AG04450 (cell line): ENCODE measurements at regions not wholly inside any gene's neighbourhood (a gene's known extent, or its start where the extent isn't known, plus 50 kb on each side); places are given as distances from the start of the nearest gene placed in this dataset.

Source experiments
- CTCF ChIA-PET: fragments of 300-600, 350-600 bp; formaldehyde crosslinking; extraction: SDS; loops from one replicate; lab custom pipeline; 2022; ENCODE audit warnings: antibody characterized with exemption, inconsistent platforms; lab: Charles Lee
- POLR2A ChIA-PET: fragments of 350-600 bp; formaldehyde crosslinking; extraction: SDS; loops from one replicate; lab custom pipeline; 2021; ENCODE audit warnings: antibody characterized with exemption, inconsistent platforms; lab: Yijun Ruan, JAX
- DNase-seq: peaks from one replicate; pipeline ENCODE4 v3.0.0-alpha.2; 2011; ENCODE audit warnings: low read depth, low spot score
- H3K27ac ChIP-seq: one replicate; pipeline ENCODE4 v1.5.1; 2012; ENCODE audit warnings: low read depth, low read length, control low read depth
- H3K27me3 ChIP-seq: one replicate; pipeline ENCODE4 v1.6.0; 2012; ENCODE audit warnings: low read length; ENCODE audit not compliant: control insufficient read depth, insufficient read depth
- H3K4me3 ChIP-seq: 2 replicates; pipeline ENCODE4 v1.5.1; 2011; ENCODE audit warnings: mild to moderate bottlenecking, low read depth, low read length, control low read depth
- H3K9me3 ChIP-seq: 2 replicates; pipeline ENCODE4 v1.5.1; 2012; ENCODE audit warnings: low read length; ENCODE audit not compliant: control insufficient read depth, insufficient read depth
- TF ChIP-seq, protein P1 (sequence below): IDR thresholded peaks from 2 replicates; pipeline ENCODE4 v1.5.1; 2011; ENCODE audit warnings: low read depth, low read length, control low read depth, inconsistent platforms

DNA sequence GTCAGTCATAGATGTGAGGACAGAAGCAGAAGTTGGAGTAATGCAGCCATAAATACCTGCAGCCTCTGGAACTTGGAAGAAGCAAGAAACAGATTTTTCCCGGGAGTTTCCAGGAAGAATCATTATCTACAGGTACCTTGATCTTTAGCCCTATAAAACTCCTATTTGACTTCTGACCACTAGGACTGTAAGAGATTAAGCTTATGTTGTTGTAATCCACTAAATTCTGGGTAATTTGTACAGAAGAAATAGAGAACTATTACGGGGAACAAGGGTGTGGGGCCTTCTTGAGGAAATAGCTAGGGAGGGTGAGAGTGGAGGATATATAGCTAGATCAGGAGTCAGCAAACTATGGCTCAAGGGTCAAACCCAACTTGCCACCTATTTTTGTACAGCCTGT, 353.2 kb downstream of the SLC4A3 start:
- Histone ChIP-seq H3K9me3 (no peaks in the 10 kb centered on the region), H3K27me3 (no peaks in the 10 kb centered on the region), H3K27ac (no peak overlapping the region), H3K4me3 (no peak overlapping the region)
- POLR2A ChIA-PET, result no interaction called here
- CTCF ChIA-PET, result no interaction called here
- TF ChIP-seq, protein P1, sequence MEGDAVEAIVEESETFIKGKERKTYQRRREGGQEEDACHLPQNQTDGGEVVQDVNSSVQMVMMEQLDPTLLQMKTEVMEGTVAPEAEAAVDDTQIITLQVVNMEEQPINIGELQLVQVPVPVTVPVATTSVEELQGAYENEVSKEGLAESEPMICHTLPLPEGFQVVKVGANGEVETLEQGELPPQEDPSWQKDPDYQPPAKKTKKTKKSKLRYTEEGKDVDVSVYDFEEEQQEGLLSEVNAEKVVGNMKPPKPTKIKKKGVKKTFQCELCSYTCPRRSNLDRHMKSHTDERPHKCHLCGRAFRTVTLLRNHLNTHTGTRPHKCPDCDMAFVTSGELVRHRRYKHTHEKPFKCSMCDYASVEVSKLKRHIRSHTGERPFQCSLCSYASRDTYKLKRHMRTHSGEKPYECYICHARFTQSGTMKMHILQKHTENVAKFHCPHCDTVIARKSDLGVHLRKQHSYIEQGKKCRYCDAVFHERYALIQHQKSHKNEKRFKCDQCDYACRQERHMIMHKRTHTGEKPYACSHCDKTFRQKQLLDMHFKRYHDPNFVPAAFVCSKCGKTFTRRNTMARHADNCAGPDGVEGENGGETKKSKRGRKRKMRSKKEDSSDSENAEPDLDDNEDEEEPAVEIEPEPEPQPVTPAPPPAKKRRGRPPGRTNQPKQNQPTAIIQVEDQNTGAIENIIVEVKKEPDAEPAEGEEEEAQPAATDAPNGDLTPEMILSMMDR, result no peak
- no peak for DNase-seq

DNA sequence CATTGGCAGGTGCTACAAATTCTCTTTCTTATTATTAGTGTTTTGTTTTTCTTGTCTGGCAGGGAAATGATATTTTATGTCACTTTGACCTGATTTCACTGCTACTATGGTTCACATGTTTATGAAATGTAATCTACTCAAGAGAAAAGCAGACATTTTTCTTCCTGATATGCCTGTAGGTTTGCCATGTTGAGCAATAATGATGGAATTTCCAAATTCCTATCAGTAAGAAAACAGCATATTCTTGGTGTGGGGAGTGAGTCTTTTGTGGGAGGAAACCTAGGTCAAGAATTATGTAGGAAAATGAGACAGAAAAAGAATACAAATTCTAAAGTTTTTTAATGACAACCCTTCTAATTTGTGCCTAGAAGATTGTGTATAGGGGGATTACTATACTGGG, 356.4 kb downstream of the SLC4A3 start:
- no peak overlapping the region for H3K27ac ChIP-seq
- POLR2A ChIA-PET, result no interaction called here
- H3K4me3 ChIP-seq, result no peak overlapping the region
- CTCF ChIA-PET, result no interaction called here
- H3K27me3 ChIP-seq, result no peaks in the 10 kb centered on the region
- DNase-seq, result no peak
- H3K9me3 ChIP-seq, result peaks cover 3% of the 10 kb centered on the region; the same call in 1 of the 2 replicates
- TF ChIP-seq, protein P1, result no peak

DNA sequence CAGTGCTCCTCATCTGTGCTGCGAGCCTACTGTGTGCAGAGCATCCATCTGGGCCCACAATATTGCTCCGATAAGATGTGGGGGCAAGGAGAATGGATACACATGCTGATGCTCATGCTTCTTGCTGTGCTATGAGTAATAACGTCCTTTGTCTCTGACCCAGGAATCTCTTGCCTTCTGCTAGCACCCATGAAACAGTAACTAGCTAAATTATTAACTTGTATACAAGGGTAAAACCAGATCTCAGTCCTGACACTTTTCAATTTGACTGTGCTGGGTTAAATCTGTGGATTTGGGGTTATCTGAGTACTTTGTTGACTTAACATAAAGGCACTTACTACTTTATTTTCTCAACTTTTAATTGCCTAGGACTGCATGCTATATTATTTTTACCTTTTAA, 357.6 kb downstream of the SLC4A3 start:
- Histone ChIP-seq H3K27ac (no peak overlapping the region), H3K27me3 (no peaks in the 10 kb centered on the region), H3K4me3 (no peak overlapping the region), H3K9me3 (peaks cover 3% of the 10 kb centered on the region; the same call in 1 of the 2 replicates)
- POLR2A ChIA-PET, result no interaction called here
- TF ChIP-seq, protein P1, result no peak
- CTCF ChIA-PET, result no interaction called here
- DNase-seq, result no peak

DNA sequence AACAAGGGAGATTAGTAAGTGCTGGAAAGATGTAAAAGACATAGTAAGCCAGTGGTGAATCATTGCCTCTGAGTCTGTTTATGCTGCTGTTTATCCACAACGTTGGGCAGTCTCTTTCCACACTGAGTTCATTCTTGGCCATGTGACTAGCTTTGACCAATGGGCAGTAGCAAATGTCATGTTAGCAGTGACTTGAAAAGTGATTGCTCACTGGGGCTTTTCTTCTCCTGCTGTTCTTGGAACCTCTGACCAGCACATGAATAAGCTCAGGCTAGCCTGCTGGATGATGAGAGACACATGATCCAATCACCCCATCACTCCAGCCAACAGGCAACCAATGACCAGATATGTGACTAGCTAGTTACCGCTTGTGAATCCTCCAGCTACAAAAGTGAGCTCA, 360.4 kb downstream of the SLC4A3 start:
- CTCF ChIA-PET, result interaction anchor here (0.7 kb wide), 1 partner anchor 14 kb away, joined by 3 read pairs; no protein-coding TSS in a partner anchor
- Histone ChIP-seq H3K4me3 (no peak overlapping the region), H3K27me3 (no peaks in the 10 kb centered on the region), H3K27ac (peak overlapping the region; percentile 39), H3K9me3 (peaks cover 3% of the 10 kb centered on the region; the same call in 1 of the 2 replicates)
- TF ChIP-seq, protein P1, result no peak
- POLR2A ChIA-PET, result no interaction called here
- DNase-seq, result peak; percentile 64

DNA sequence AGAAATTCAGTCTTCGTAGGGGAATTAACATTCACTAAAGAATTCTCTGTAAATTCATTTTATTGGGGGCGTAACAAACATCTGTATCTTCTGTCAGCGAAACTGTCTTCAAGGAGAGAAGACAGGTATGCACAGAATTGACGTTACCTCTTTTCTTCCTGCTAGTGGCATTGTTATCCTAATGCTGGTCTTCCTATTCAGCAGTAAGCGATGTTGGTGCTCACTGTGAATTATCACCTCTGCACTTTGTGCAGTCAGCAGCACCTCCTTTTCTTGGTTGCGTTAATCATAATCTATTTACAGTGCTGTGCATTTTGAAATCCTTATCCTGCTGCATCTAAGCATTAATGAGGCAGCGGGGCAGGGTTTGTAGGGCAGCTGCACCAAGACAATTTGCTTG, 362.3 kb downstream of the SLC4A3 start:
- no peak for DNase-seq
- H3K9me3 ChIP-seq, result peaks cover 3% of the 10 kb centered on the region; the same call in 1 of the 2 replicates
- ChIA-PET POLR2A (no interaction called here), CTCF (no interaction called here)
- H3K27me3 ChIP-seq, result no peaks in the 10 kb centered on the region
- no peak overlapping the region for H3K27ac ChIP-seq
- TF ChIP-seq, protein P1, result no peak
- no peak overlapping the region for H3K4me3 ChIP-seq
